ENCODE measurements at regions not wholly inside any gene's neighbourhood (a gene's known extent, or its start where the extent isn't known, plus 50 kb on each side); places are given as distances from the start of the nearest gene placed in this dataset.

DNA sequence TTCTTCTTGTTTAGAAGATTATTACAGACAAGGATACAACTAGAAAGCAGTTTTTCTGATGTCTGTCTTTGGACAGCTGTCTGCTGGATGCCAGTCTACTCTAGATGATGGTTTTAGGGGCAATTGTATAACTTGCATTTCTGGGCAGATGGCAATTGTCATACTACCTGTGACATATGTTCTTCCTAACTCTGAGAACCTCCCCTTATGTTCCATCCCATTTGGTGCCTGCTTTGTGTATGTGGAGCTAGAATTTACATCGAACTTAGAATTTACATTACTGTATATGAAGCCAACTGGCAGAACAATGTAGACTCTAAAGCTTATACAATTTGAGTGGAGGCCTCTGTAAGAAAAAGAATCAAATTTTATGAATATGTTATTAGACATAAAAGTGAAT, 430.2 kb upstream of the SEL1L start:
- no peak for DNase-seq (ENCODE audit: low spot score)
- intact Hi-C loops (cut with micrococcal nuclease; ENCODE audit: unreplicated experiment): no loop called here
- H3K9me3 ChIP-seq (ENCODE audit: low read length): no peaks in the 10 kb centered on the region
- no peaks in the 10 kb centered on the region for H3K36me3 ChIP-seq (ENCODE audit: insufficient read depth, low read length)
- no peak overlapping the region for H3K4me2 ChIP-seq (ENCODE audit: low read length)
- TF ChIP-seq EZH2phosphoT487 (IDR thresholded peaks at IDR 0.05; ENCODE audit: borderline replicate concordance, low read depth, low read length): no peak
- TF ChIP-seq, protein P1, sequence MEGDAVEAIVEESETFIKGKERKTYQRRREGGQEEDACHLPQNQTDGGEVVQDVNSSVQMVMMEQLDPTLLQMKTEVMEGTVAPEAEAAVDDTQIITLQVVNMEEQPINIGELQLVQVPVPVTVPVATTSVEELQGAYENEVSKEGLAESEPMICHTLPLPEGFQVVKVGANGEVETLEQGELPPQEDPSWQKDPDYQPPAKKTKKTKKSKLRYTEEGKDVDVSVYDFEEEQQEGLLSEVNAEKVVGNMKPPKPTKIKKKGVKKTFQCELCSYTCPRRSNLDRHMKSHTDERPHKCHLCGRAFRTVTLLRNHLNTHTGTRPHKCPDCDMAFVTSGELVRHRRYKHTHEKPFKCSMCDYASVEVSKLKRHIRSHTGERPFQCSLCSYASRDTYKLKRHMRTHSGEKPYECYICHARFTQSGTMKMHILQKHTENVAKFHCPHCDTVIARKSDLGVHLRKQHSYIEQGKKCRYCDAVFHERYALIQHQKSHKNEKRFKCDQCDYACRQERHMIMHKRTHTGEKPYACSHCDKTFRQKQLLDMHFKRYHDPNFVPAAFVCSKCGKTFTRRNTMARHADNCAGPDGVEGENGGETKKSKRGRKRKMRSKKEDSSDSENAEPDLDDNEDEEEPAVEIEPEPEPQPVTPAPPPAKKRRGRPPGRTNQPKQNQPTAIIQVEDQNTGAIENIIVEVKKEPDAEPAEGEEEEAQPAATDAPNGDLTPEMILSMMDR (conservative IDR thresholded peaks at IDR 0.05; ENCODE audit: low read length): no peak
- ChIA-PET POLR2A (no interaction called here), CTCF (ENCODE audit: unreplicated experiment) (no interaction called here)
- no peaks in the 10 kb centered on the region for H3K4me1 ChIP-seq (ENCODE audit: insufficient read depth, low read length, poor library complexity, severe bottlenecking)
- H3K9me2 ChIP-seq (ENCODE audit: insufficient read depth, low read length): no peaks in the 10 kb centered on the region
- BruUV-seq (replicated peaks): no TSS peak
- no peak overlapping the region for H3K4me3 ChIP-seq (ENCODE audit: low read depth, low read length, poor library complexity, severe bottlenecking)
- H3K27ac ChIP-seq (ENCODE audit: low read depth, low read length, poor library complexity, severe bottlenecking): no peak overlapping the region
- no peaks in the 10 kb centered on the region for H4K20me1 ChIP-seq (ENCODE audit: insufficient read depth, low read length)
- no peaks in the 10 kb centered on the region for H3K79me2 ChIP-seq (ENCODE audit: insufficient read depth, low read depth, low read length)
- no peak overlapping the region for H2AFZ ChIP-seq (ENCODE audit: low read length)

GRCh38 chr14:81970307-81970706, 436.7 kb upstream of the SEL1L start:
- Histone ChIP-seq H2AFZ (ENCODE audit: low read length) (no peak overlapping the region), H3K4me1 (ENCODE audit: insufficient read depth, low read length, poor library complexity, severe bottlenecking) (no peaks in the 10 kb centered on the region), H4K20me1 (ENCODE audit: insufficient read depth, low read length) (no peaks in the 10 kb centered on the region), H3K36me3 (ENCODE audit: insufficient read depth, low read length) (no peaks in the 10 kb centered on the region), H3K4me3 (ENCODE audit: low read depth, low read length, poor library complexity, severe bottlenecking) (no peak overlapping the region), H3K9me3 (ENCODE audit: low read length) (no peaks in the 10 kb centered on the region), H3K9me2 (ENCODE audit: insufficient read depth, low read length) (no peaks in the 10 kb centered on the region), H3K4me2 (ENCODE audit: low read length) (no peak overlapping the region), H3K27ac (ENCODE audit: low read depth, low read length, poor library complexity, severe bottlenecking) (no peak overlapping the region), H3K79me2 (ENCODE audit: insufficient read depth, low read depth, low read length) (no peaks in the 10 kb centered on the region)
- TF ChIP-seq, protein P1 (conservative IDR thresholded peaks at IDR 0.05; ENCODE audit: low read length): no peak
- no peak for TF ChIP-seq EZH2phosphoT487 (IDR thresholded peaks at IDR 0.05; ENCODE audit: borderline replicate concordance, low read depth, low read length)
- BruUV-seq (replicated peaks): no TSS peak
- CTCF ChIA-PET (ENCODE audit: unreplicated experiment): no interaction called here
- intact Hi-C loops (cut with micrococcal nuclease; ENCODE audit: unreplicated experiment): no loop called here
- POLR2A ChIA-PET: interaction anchor here (0.5 kb wide), 1 partner anchor 128 kb away, joined by 3 read pairs; no protein-coding TSS in a partner anchor
- no peak for DNase-seq (ENCODE audit: low spot score)

- Histone ChIP-seq H3K9me3 (ENCODE audit: low read length) (no peaks in the 10 kb centered on the region), H3K79me2 (ENCODE audit: insufficient read depth, low read depth, low read length) (no peaks in the 10 kb centered on the region), H3K4me1 (ENCODE audit: insufficient read depth, low read length, poor library complexity, severe bottlenecking) (no peaks in the 10 kb centered on the region), H3K36me3 (ENCODE audit: insufficient read depth, low read length) (no peaks in the 10 kb centered on the region), H3K9me2 (ENCODE audit: insufficient read depth, low read length) (no peaks in the 10 kb centered on the region), H3K4me2 (ENCODE audit: low read length) (no peak overlapping the region), H2AFZ (ENCODE audit: low read length) (no peak overlapping the region), H4K20me1 (ENCODE audit: insufficient read depth, low read length) (no peaks in the 10 kb centered on the region), H3K4me3 (ENCODE audit: low read depth, low read length, poor library complexity, severe bottlenecking) (no peak overlapping the region), H3K27ac (ENCODE audit: low read depth, low read length, poor library complexity, severe bottlenecking) (no peak overlapping the region)
- ChIA-PET POLR2A (interaction anchor here (0.7 kb wide), 1 partner anchor 29 kb away, joined by 3 read pairs; no protein-coding TSS in a partner anchor), CTCF (ENCODE audit: unreplicated experiment) (no interaction called here)
- no peak for DNase-seq (ENCODE audit: low spot score)
- BruUV-seq (replicated peaks): no TSS peak
- intact Hi-C loops (cut with micrococcal nuclease; ENCODE audit: unreplicated experiment): no loop called here
- no peak for TF ChIP-seq EZH2phosphoT487 (IDR thresholded peaks at IDR 0.05; ENCODE audit: borderline replicate concordance, low read depth, low read length)
- TF ChIP-seq, protein P1 (conservative IDR thresholded peaks at IDR 0.05; ENCODE audit: low read length): no peak
Observed at GRCh38 chr14:81971911-81972310, 438.3 kb upstream of the SEL1L start.

Data from OCI-LY7 (cell line).